Skin epidermis (tissue), 12 donors: ENCODE measurements at regions not wholly inside any gene's neighbourhood (a gene's known extent, or its start where the extent isn't known, plus 50 kb on each side); places are given as distances from the start of the nearest gene placed in this dataset.
"Not testable (repeated sequence)": the region's sequence is repeated elsewhere in the genome, so short reads cannot be mapped to it uniquely, and the experiment has no call there.

ENCODE experiments used
- H3K27ac ChIP-seq, 21 experiments: fragments of 200-600 bp; sonication (generic) in 11 of 21; one replicate each; pipeline ENCODE4 v1.5.0; 2020; ENCODE audit warnings: mild to moderate bottlenecking in 3 of 21, inconsistent platforms in 2 of 21, moderate library complexity in 2 of 21
- H3K4me3 ChIP-seq, 7 experiments: fragments of 200-600 bp; sonication (generic) in 2 of 7; one replicate each; pipeline ENCODE4 v1.5.0; 2020; ENCODE audit warnings: inconsistent platforms in 2 of 7, mild to moderate bottlenecking in 2 of 7, moderate library complexity in 1 of 7

- peak overlapping the region in 11 of 21 experiments; percentile 7 to 62 (median 26) for H3K27ac ChIP-seq
- H3K4me3 ChIP-seq: no peak overlapping the region
These were observed 58.3 kb upstream of the EEA1 start for GRCh38 chr12:92987362-92987761.

GRCh38 chr12:92987846-92988621 lies 58.9 kb upstream of the EEA1 start:
- Histone ChIP-seq H3K27ac (peak overlapping the region in 11 of 21 experiments; percentile 7 to 62 (median 26)), H3K4me3 (no peak overlapping the region)

GRCh38 chr12:92988622-92989130 lies 59.6 kb upstream of the EEA1 start:
- no peak overlapping the region for H3K27ac ChIP-seq
- no peak overlapping the region for H3K4me3 ChIP-seq

- H3K27ac ChIP-seq: no peak overlapping the region
These were observed 60.8 kb upstream of the EEA1 start for GRCh38 chr12:92989715-92990484.

GRCh38 chr12:92991134-92991533 lies 62.0 kb upstream of the EEA1 start:
- H3K27ac ChIP-seq: no peak overlapping the region

More at GRCh38 chr12:92989715-92990484, 60.8 kb upstream of the EEA1 start:
- H3K4me3 ChIP-seq: no peak overlapping the region

GRCh38 chr12:92992041-92992440 lies 62.9 kb upstream of the EEA1 start:
- Histone ChIP-seq H3K4me3 (no peak overlapping the region), H3K27ac (no peak overlapping the region)

More at GRCh38 chr12:92991134-92991533, 62.0 kb upstream of the EEA1 start:
- no peak overlapping the region for H3K4me3 ChIP-seq

GRCh38 chr12:92993259-92993658 lies 64.2 kb upstream of the EEA1 start:
- no peak overlapping the region for H3K27ac ChIP-seq
- no peak overlapping the region for H3K4me3 ChIP-seq

- Histone ChIP-seq H3K27ac (no peak overlapping the region), H3K4me3 (no peak overlapping the region)
These were observed 66.3 kb upstream of the EEA1 start for GRCh38 chr12:92995258-92995903.

GRCh38 chr12:93000026-93000425 lies 70.9 kb upstream of the EEA1 start:
- no peak overlapping the region for H3K4me3 ChIP-seq
- no peak overlapping the region for H3K27ac ChIP-seq

GRCh38 chr12:93001407-93001806 lies 72.3 kb upstream of the EEA1 start:
- Histone ChIP-seq H3K4me3 (no peak overlapping the region), H3K27ac (no peak overlapping the region)

- Histone ChIP-seq H3K27ac (peak overlapping the region in 3 of 21 experiments; percentile 17 to 77 (median 32)), H3K4me3 (no peak overlapping the region)
These were observed 73.4 kb upstream of the EEA1 start for GRCh38 chr12:93002293-93003054.

GRCh38 chr12:93003531-93004239 lies 74.6 kb upstream of the EEA1 start:
- Histone ChIP-seq H3K4me3 (no peak overlapping the region), H3K27ac (no peak overlapping the region)

GRCh38 chr12:93005928-93006392 lies 76.9 kb upstream of the EEA1 start:
- Histone ChIP-seq H3K4me3 (no peak overlapping the region), H3K27ac (no peak overlapping the region)

GRCh38 chr12:93006471-93007208 lies 77.5 kb upstream of the EEA1 start:
- no peak overlapping the region for H3K27ac ChIP-seq
- H3K4me3 ChIP-seq: no peak overlapping the region

GRCh38 chr12:93007544-93007943 lies 78.4 kb upstream of the EEA1 start:
- no peak overlapping the region for H3K27ac ChIP-seq
- no peak overlapping the region for H3K4me3 ChIP-seq

GRCh38 chr12:93008044-93008778 lies 79.1 kb upstream of the EEA1 start:
- Histone ChIP-seq H3K4me3 (no peak overlapping the region), H3K27ac (no peak overlapping the region)

GRCh38 chr12:93008880-93009279 lies 79.8 kb upstream of the EEA1 start:
- not testable (repeated sequence) for H3K27ac ChIP-seq, H3K4me3 ChIP-seq

GRCh38 chr12:93009533-93009932 lies 80.4 kb upstream of the EEA1 start:
- Histone ChIP-seq H3K4me3 (no peak overlapping the region), H3K27ac (no peak overlapping the region)
